ENCODE measurements at regions not wholly inside any gene's neighbourhood (a gene's known extent, or its start where the extent isn't known, plus 50 kb on each side); places are given as distances from the start of the nearest gene placed in this dataset.

- H3K4me3 ChIP-seq (ENCODE audit: low read depth, low read length) = no peak overlapping the region
- TF ChIP-seq CTCF (conservative IDR thresholded peaks at IDR 0.05; ENCODE audit: low read depth, low read length) = no peak
- no peak for DNase-seq (ENCODE audit: low read depth)
Observed at GRCh38 chr17:33905338-33905800, 349.7 kb upstream of the CCL2 start.

GRCh38 chr17:33908363-33909064 lies 346.6 kb upstream of the CCL2 start:
- DNase-seq (ENCODE audit: low read depth) = no peak
- no peak overlapping the region for H3K4me3 ChIP-seq (ENCODE audit: low read depth, low read length)
- TF ChIP-seq CTCF (conservative IDR thresholded peaks at IDR 0.05; ENCODE audit: low read depth, low read length) = no peak

GRCh38 chr17:33910200-33910857 lies 344.8 kb upstream of the CCL2 start:
- no peak for TF ChIP-seq CTCF (conservative IDR thresholded peaks at IDR 0.05; ENCODE audit: low read depth, low read length)
- H3K4me3 ChIP-seq (ENCODE audit: low read depth, low read length) = no peak overlapping the region
- no peak for DNase-seq (ENCODE audit: low read depth)

GRCh38 chr17:33914125-33914524 lies 341.0 kb upstream of the CCL2 start:
- no peak for TF ChIP-seq CTCF (conservative IDR thresholded peaks at IDR 0.05; ENCODE audit: low read depth, low read length)
- no peak for DNase-seq (ENCODE audit: low read depth)
- H3K4me3 ChIP-seq (ENCODE audit: low read depth, low read length) = no peak overlapping the region

GRCh38 chr17:33922971-33923370 lies 332.1 kb upstream of the CCL2 start:
- no peak for TF ChIP-seq CTCF (conservative IDR thresholded peaks at IDR 0.05; ENCODE audit: low read depth, low read length)
- no peak overlapping the region for H3K4me3 ChIP-seq (ENCODE audit: low read depth, low read length)
- no peak for DNase-seq (ENCODE audit: low read depth)

GRCh38 chr17:33924104-33924503 lies 331.0 kb upstream of the CCL2 start:
- no peak overlapping the region for H3K4me3 ChIP-seq (ENCODE audit: low read depth, low read length)
- no peak for TF ChIP-seq CTCF (conservative IDR thresholded peaks at IDR 0.05; ENCODE audit: low read depth, low read length)
- DNase-seq (ENCODE audit: low read depth) = no peak

GRCh38 chr17:33925649-33926048 lies 329.4 kb upstream of the CCL2 start:
- no peak for TF ChIP-seq CTCF (conservative IDR thresholded peaks at IDR 0.05; ENCODE audit: low read depth, low read length)
- no peak overlapping the region for H3K4me3 ChIP-seq (ENCODE audit: low read depth, low read length)
- no peak for DNase-seq (ENCODE audit: low read depth)
